RWPE1 (cell line): ENCODE measurements at regions not wholly inside any gene's neighbourhood (a gene's known extent, or its start where the extent isn't known, plus 50 kb on each side); places are given as distances from the start of the nearest gene placed in this dataset.

ENCODE experiments used
- CTCF ChIA-PET: fragments of 350-600 bp; sonication (Branson Sonifier 250); formaldehyde crosslinking; extraction: SDS; loops from one replicate; lab custom pipeline; 2021; lab: Yijun Ruan, JAX
- POLR2A ChIA-PET: fragments of 400-600 bp; formaldehyde crosslinking; extraction: SDS; loops from one replicate; lab custom pipeline; 2020; ENCODE audit warnings: antibody characterized with exemption; ENCODE audit not compliant: low non-redundant PET; lab: Yijun Ruan, JAX
- DNase-seq: peaks from one replicate; pipeline ENCODE4 v3.0.0; 2012; ENCODE audit warnings: low spot score
- H3K27ac ChIP-seq: fragments of 450-650 bp; 2 replicates; pipeline ENCODE4 v1.5.1; 2017
- TF ChIP-seq, protein P1 (sequence below): fragments of 450-650 bp; conservative IDR thresholded peaks from 2 replicates; pipeline ENCODE4 v1.5.1; 2017; ENCODE audit warnings: low read depth, mild to moderate bottlenecking

DNA sequence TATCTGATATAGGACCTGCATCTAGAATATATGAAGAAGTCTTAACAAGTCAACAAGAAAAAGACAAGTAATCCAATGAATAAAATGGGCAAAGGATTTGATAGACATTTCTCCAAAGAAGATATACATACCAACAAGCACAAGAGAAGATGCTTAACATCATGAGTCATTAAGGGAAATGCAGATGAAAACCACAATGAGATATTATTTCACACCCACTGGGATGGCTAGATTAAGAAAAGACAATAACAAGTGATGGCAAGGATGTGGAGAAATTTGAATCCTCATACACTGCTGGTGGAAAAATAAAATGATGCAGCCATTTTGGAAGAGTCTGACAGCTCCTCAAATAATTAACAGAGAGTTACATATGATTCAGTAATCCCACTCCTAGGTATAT, 502.6 kb downstream of the FUT8 start:
- POLR2A ChIA-PET = no interaction called here
- CTCF ChIA-PET = no interaction called here

DNA sequence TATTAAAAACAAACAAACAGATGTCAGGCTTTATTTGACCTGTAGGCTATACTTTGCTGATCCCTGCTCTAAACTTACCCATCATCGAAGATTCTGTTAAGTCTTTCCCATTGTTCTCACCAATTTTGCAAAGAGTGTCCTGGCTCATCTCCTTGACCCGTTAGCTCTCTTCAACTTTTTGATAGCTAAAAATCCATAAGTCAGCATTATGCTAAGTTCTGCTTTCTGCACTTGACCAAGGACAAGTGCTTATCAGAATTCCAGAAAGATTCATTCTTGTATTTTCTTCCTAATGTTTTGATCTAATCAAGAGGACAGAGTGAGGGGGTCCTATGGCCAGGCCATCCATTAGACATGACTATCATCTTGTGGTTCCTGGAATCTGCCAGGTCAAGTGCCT, 503.5 kb downstream of the FUT8 start:
- no peak overlapping the region for H3K27ac ChIP-seq
- DNase-seq = no peak
- TF ChIP-seq, protein P1, sequence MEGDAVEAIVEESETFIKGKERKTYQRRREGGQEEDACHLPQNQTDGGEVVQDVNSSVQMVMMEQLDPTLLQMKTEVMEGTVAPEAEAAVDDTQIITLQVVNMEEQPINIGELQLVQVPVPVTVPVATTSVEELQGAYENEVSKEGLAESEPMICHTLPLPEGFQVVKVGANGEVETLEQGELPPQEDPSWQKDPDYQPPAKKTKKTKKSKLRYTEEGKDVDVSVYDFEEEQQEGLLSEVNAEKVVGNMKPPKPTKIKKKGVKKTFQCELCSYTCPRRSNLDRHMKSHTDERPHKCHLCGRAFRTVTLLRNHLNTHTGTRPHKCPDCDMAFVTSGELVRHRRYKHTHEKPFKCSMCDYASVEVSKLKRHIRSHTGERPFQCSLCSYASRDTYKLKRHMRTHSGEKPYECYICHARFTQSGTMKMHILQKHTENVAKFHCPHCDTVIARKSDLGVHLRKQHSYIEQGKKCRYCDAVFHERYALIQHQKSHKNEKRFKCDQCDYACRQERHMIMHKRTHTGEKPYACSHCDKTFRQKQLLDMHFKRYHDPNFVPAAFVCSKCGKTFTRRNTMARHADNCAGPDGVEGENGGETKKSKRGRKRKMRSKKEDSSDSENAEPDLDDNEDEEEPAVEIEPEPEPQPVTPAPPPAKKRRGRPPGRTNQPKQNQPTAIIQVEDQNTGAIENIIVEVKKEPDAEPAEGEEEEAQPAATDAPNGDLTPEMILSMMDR = no peak
- CTCF ChIA-PET = no interaction called here
- POLR2A ChIA-PET = no interaction called here

More for the DNA sequence above, 502.6 kb downstream of the FUT8 start:
- DNase-seq = no peak
- TF ChIP-seq, protein P1 = no peak
- H3K27ac ChIP-seq = no peak overlapping the region

DNA sequence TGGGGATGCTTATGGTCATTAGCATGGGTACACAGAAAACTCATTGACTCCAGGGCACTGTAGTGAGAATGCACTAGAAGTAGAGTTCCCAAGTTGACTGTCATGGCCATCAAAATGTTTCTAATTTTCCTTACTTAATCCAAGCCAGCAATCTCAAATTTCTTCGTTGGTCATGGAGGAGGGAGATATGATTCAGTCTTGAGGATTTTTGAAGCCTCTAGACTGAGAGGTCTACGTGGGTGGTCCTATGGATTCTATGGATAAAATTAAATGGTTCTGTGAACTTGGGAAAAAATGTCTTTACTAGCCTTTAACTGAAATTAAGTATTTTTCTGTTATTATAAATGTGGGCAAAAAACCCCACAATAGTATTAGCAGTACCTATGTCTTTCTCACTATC, 508.5 kb downstream of the FUT8 start:
- ChIA-PET POLR2A (no interaction called here), CTCF (no interaction called here)
- TF ChIP-seq, protein P1 = no peak
- no peak overlapping the region for H3K27ac ChIP-seq
- DNase-seq = no peak

DNA sequence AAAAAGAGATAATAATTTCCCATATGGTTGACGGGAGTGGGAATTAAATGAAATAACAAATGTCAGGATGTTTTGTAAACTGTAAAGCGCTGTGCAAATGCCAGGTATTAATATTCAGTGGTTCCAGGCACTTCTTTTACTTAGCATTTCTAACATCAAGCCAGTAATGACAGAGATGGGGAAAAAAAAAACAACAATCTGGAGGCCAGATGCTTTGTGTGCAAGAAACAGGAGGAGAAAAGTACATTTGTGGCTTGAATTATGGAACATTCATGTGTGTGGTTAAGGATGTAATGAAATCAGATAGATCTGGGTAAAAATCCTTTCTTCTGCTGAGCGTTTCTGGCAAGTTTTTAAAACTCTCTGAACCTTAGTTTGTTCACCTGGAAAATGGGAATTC, 509.6 kb downstream of the FUT8 start:
- CTCF ChIA-PET = no interaction called here
- TF ChIP-seq, protein P1 = no peak

DNA sequence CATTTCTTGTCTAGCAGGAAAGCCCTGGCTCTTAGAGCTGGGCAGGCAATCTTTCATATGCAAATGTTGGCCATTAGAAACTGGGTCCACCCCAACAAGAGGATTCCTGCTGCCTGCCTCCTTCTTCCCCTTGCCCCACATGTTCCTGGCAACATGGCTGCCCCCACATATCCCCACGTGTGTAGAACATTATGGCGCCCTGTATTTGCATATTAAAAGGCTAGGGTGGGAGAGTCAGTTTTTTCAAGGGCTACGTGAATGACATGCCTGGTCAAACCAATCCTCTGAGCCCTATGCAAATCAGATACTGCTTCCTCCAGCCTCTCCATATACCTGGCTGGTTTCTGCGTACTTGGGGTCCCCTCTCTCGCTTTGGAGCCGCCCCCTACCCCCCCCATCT, 514.0 kb downstream of the FUT8 start:
- TF ChIP-seq, protein P1 = no peak
- no peak overlapping the region for H3K27ac ChIP-seq
- POLR2A ChIA-PET = no interaction called here
- no peak for DNase-seq
- CTCF ChIA-PET = no interaction called here

More for the DNA sequence above, 509.6 kb downstream of the FUT8 start:
- no peak overlapping the region for H3K27ac ChIP-seq
- no peak for DNase-seq
- POLR2A ChIA-PET = no interaction called here

DNA sequence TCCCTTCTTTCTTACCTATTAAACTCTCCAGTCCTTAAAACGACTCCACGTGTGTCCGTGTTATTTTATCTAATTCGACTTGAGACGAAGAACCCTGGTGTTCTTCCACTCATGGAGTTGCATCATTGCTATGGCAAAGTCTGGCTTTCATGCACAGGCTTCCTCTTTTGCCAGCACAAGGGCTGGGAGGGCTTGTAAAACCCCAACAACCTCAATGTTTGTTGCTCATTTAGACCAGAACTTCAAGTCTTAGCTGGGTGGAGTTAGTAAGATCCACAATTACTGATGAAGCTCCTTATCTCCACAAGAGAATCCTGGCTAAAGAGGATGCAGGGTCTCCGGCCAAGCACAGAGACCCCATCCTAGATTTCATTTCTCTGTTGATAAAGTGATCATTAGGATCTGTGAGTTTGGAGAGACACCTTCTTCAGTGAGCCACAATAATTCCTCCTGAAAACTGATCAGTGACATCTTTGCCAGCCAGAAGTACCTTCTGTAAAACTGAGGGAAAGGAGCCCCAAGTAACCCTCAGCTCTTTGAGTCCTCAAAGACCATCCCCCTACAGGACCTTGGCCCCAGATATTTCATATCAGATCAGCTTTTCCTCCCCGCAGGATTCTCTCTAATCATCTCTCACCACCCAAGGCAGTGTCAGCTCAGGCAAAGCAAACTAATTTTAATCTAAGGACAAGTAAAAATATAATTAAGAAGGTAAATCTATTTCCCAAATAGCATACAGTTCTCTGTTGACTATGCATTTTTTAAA, 514.6 kb downstream of the FUT8 start:
- ChIA-PET CTCF (no interaction called here), POLR2A (no interaction called here)
- no peak overlapping the region for H3K27ac ChIP-seq
- DNase-seq = no peak
- TF ChIP-seq, protein P1 = no peak
